HL-60 (cell line): ENCODE measurements at regions not wholly inside any gene's neighbourhood (a gene's known extent, or its start where the extent isn't known, plus 50 kb on each side); places are given as distances from the start of the nearest gene placed in this dataset.

Experiments
- CTCF ChIP-seq: IDR thresholded peaks from one replicate; pipeline ENCODE4 v1.5.1; 2011; ENCODE audit warnings: low read length, control low read depth, inconsistent platforms; ENCODE audit not compliant: insufficient read depth
- POLR2AphosphoS5 ChIP-seq: IDR thresholded peaks from 2 replicates; pipeline ENCODE4 v1.6.1; 2012; ENCODE audit warnings: low read depth

DNA sequence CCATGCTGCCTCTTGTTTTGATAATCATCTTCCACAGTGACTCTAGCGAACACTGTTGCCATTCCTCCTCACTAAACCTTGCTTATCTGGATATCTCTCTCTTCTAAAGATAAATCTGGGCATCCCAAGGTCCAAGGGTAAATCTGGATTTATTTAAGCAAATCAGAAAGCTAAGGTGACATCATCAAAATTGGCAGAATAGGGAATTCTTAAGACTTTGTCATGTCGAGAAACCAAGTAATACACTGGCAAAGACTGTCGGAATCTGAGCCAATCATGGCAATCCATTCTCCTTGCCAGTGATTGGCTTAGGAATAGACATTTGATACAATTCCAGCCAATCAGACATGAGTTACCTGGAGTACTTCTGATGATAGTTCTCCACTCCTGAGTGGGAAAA lies 362.7 kb upstream of the PTGER4 start:
- TF ChIP-seq CTCF (no peak), POLR2AphosphoS5 (no peak)
